ENCODE measurements at regions not wholly inside any gene's neighbourhood (a gene's known extent, or its start where the extent isn't known, plus 50 kb on each side); places are given as distances from the start of the nearest gene placed in this dataset.

DNA sequence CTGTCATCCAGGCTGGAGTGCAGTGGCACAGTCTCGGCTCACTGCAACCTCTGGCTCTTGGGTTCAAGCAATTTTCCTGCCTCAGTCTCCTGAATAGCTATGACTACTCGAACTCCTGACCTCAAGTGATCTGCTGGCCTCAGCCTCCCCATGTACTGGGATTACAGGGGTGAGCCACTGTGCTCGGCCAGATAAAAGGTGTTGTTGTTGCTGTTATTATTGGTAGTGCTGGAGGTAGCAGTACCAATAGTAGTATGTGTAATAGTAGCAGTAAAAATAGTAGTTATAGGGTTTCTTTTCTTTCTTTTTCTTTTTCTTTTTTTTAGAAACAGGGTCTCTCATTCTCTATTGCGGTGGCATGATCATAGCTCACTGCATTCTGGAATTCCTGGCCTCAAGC lies 592.1 kb downstream of the ARAP2 start:
- TF ChIP-seq, protein P1, sequence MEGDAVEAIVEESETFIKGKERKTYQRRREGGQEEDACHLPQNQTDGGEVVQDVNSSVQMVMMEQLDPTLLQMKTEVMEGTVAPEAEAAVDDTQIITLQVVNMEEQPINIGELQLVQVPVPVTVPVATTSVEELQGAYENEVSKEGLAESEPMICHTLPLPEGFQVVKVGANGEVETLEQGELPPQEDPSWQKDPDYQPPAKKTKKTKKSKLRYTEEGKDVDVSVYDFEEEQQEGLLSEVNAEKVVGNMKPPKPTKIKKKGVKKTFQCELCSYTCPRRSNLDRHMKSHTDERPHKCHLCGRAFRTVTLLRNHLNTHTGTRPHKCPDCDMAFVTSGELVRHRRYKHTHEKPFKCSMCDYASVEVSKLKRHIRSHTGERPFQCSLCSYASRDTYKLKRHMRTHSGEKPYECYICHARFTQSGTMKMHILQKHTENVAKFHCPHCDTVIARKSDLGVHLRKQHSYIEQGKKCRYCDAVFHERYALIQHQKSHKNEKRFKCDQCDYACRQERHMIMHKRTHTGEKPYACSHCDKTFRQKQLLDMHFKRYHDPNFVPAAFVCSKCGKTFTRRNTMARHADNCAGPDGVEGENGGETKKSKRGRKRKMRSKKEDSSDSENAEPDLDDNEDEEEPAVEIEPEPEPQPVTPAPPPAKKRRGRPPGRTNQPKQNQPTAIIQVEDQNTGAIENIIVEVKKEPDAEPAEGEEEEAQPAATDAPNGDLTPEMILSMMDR (conservative IDR thresholded peaks at IDR 0.05; ENCODE audit: low read depth, low read length): no peak
- TF ChIP-seq EZH2phosphoT487 (IDR thresholded peaks at IDR 0.05; ENCODE audit: borderline replicate concordance, low read length): no peak
